Neural progenitor cell (in vitro differentiated cells): ENCODE measurements at regions not wholly inside any gene's neighbourhood (a gene's known extent, or its start where the extent isn't known, plus 50 kb on each side); places are given as distances from the start of the nearest gene placed in this dataset.

Source experiments
- EZH2 ChIP-seq: fragments of 200-600 bp; sonication (generic); IDR thresholded peaks from 2 replicates; pipeline ENCODE4 v1.6.1; 2017; ENCODE audit warnings: antibody characterized with exemption, mild to moderate bottlenecking, moderate library complexity
- TF ChIP-seq, protein P1 (sequence below): fragments of 200-600 bp; sonication (generic); IDR thresholded peaks from 2 replicates; pipeline ENCODE4 v1.5.1; 2017; ENCODE audit warnings: antibody characterized with exemption, mild to moderate bottlenecking

DNA sequence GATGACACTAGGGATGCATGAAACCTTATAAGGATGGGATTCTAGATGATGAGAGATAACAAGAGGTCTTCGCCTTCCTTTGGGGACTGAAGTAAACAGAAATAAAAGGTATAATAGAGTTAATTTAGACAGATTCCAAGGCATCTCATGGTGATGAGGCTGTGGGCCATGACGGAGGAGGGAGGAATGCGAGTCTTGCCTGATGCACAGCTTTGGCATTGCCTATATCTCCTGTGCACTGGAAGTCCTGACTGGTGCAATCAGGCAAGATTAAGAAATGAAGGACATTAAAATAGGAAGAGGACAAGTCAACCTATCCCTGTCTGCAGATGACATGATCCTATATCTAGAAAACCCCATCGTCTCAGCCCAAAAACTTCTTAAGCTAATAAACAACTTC lies 526.4 kb upstream of the LMO3 start:
- TF ChIP-seq, protein P1, sequence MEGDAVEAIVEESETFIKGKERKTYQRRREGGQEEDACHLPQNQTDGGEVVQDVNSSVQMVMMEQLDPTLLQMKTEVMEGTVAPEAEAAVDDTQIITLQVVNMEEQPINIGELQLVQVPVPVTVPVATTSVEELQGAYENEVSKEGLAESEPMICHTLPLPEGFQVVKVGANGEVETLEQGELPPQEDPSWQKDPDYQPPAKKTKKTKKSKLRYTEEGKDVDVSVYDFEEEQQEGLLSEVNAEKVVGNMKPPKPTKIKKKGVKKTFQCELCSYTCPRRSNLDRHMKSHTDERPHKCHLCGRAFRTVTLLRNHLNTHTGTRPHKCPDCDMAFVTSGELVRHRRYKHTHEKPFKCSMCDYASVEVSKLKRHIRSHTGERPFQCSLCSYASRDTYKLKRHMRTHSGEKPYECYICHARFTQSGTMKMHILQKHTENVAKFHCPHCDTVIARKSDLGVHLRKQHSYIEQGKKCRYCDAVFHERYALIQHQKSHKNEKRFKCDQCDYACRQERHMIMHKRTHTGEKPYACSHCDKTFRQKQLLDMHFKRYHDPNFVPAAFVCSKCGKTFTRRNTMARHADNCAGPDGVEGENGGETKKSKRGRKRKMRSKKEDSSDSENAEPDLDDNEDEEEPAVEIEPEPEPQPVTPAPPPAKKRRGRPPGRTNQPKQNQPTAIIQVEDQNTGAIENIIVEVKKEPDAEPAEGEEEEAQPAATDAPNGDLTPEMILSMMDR = no peak
- no peak for TF ChIP-seq EZH2
